Mesendoderm (in vitro differentiated cells): ENCODE measurements at regions not wholly inside any gene's neighbourhood (a gene's known extent, or its start where the extent isn't known, plus 50 kb on each side); places are given as distances from the start of the nearest gene placed in this dataset.
"Not testable (repeated sequence)": the region's sequence is repeated elsewhere in the genome, so short reads cannot be mapped to it uniquely, and the experiment has no call there.

ENCODE experiments used
- DNase-seq: peaks from one replicate; pipeline ENCODE4 v3.0.0; 2013
- H2AK5ac ChIP-seq: 2 replicates; pipeline ENCODE4 v1.6.1; 2013; ENCODE audit warnings: low read length, inconsistent platforms
- H2BK120ac ChIP-seq: 2 replicates; pipeline ENCODE4 v1.6.1; 2013; ENCODE audit warnings: low read depth, mild to moderate bottlenecking, low read length, moderate library complexity, mixed read lengths
- H2BK15ac ChIP-seq: replicated peaks from 2 replicates; pipeline ENCODE4 v1.6.1; 2013; ENCODE audit warnings: low read depth, mild to moderate bottlenecking, moderate library complexity
- H2BK5ac ChIP-seq: 2 replicates; pipeline ENCODE4 v1.6.1; 2013; ENCODE audit warnings: low read length, inconsistent platforms
- H3K18ac ChIP-seq: 2 replicates; pipeline ENCODE4 v1.6.1; 2013; ENCODE audit warnings: mild to moderate bottlenecking, low read length, mixed read lengths
- H3K23ac ChIP-seq: one replicate; pipeline ENCODE4 v1.6.1; 2013; ENCODE audit warnings: low read length
- H3K27ac ChIP-seq: 2 replicates; pipeline ENCODE4 v1.5.1; 2013; ENCODE audit warnings: low read depth, mild to moderate bottlenecking, inconsistent platforms, low read length, moderate library complexity
- H3K27me3 ChIP-seq: 2 replicates; pipeline ENCODE4 v1.6.1; 2013; ENCODE audit warnings: low read length, control low read depth, mild to moderate bottlenecking, inconsistent platforms; ENCODE audit not compliant: insufficient read depth, poor library complexity
- H3K36me3 ChIP-seq: 2 replicates; pipeline ENCODE4 v1.6.1; 2013; ENCODE audit warnings: low read length, inconsistent platforms; ENCODE audit not compliant: control insufficient read depth, insufficient read depth
- H3K4ac ChIP-seq: one replicate; pipeline ENCODE4 v1.6.1; 2013; ENCODE audit warnings: low read depth, mild to moderate bottlenecking, low read length, moderate library complexity
- H3K4me1 ChIP-seq: 2 replicates; pipeline ENCODE4 v1.6.1; 2013; ENCODE audit warnings: low read depth, low read length, inconsistent platforms; ENCODE audit not compliant: control insufficient read depth
- H3K4me2 ChIP-seq: 2 replicates; pipeline ENCODE4 v1.6.1; 2013; ENCODE audit warnings: low read length
- H3K4me3 ChIP-seq: 2 replicates; pipeline ENCODE4 v1.5.1; 2013; ENCODE audit warnings: mild to moderate bottlenecking, low read length
- H3K56ac ChIP-seq: one replicate; pipeline ENCODE4 v1.6.1; 2013; ENCODE audit warnings: low read length
- H3K79me1 ChIP-seq: 2 replicates; pipeline ENCODE4 v1.6.1; 2013; ENCODE audit warnings: low read length, inconsistent platforms
- H3K79me2 ChIP-seq: 2 replicates; pipeline ENCODE4 v1.6.1; 2013; ENCODE audit warnings: mild to moderate bottlenecking, low read length; ENCODE audit not compliant: control insufficient read depth, insufficient read depth
- H3K9ac ChIP-seq: 2 replicates; pipeline ENCODE4 v1.6.1; 2013; ENCODE audit warnings: low read length, inconsistent platforms
- H4K5ac ChIP-seq: one replicate; pipeline ENCODE4 v1.6.1; 2013; ENCODE audit warnings: low read length
- H4K8ac ChIP-seq: one replicate; pipeline ENCODE4 v1.6.1; 2013; ENCODE audit warnings: low read depth, mild to moderate bottlenecking, control low read depth, low read length, moderate library complexity
- WGBS: extraction: QIAGEN DNeasy Blood & Tissue Kit; methylation state at CpG from one replicate; pipeline ENCODE4 v1.1.7; 2013; ENCODE audit warnings: low lambda C conversion rate, missing lambda C conversion rate; ENCODE audit not compliant: insufficient coverage; ENCODE audit errors: extremely low coverage; 5-methylcytosine and 5-hydroxymethylcytosine counted together

DNA sequence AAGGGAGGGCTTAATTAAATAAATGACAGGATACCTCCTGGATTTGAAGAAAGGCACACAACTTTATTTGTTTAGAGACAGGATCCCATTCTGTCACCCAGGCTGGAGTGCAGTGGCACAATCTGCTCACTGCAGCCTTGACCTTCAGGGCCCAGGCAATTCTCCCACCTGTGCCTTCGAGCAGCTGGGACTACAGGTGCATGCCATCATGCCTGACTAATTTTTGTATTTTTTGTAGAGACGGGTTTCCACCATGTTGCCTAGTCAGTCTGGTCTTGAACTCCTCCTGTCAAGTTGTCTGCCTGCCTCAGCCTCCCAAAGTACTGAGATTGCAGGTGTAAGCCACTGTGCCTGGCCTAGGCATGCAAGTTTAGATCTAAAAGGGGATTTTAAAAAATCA lies 272.7 kb upstream of the MBL2 start:
- Histone ChIP-seq H2BK120ac (no peak overlapping the region), H3K4ac (no peak overlapping the region), H3K4me1 (no peaks in the 10 kb centered on the region), H2AK5ac (no peak overlapping the region), H4K5ac (no peak overlapping the region), H4K8ac (no peak overlapping the region), H3K79me1 (no peaks in the 10 kb centered on the region), H3K9ac (no peak overlapping the region), H3K56ac (no peak overlapping the region), H3K36me3 (no peaks in the 10 kb centered on the region), H3K23ac (no peak overlapping the region), H2BK15ac (no peak overlapping the region), H3K79me2 (no peaks in the 10 kb centered on the region), H2BK5ac (no peak overlapping the region), H3K18ac (no peak overlapping the region), H3K27me3 (no peaks in the 10 kb centered on the region), H3K27ac (no peak overlapping the region), H3K4me2 (no peak overlapping the region), H3K4me3 (no peak overlapping the region)
- no peak for DNase-seq
- no CpG with 5 or more reads among the region's 2 CpGs for WGBS

DNA sequence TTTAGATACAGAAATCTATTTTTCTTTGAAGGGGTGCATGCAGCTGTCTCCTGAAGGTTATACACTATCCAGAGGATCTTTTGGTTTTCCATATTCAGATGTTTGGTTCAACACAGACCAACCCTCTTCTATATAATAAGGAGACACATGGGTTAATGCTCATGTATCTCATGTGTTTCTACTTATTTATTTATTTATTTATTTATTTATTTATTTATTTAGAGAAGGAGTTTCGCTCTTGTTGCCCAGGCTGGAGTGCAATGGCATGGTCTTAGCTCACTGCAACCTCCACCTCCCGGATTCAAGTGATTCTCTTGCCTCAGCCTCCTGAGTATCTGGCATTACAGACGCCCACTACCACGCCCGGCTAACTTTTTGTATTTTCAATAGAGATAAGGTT lies 263.2 kb upstream of the MBL2 start:
- not testable (repeated sequence) for H2BK120ac ChIP-seq, H3K4me3 ChIP-seq, H2BK5ac ChIP-seq, H3K36me3 ChIP-seq, H3K79me2 ChIP-seq, DNase-seq, H3K27ac ChIP-seq, H3K23ac ChIP-seq, H3K56ac ChIP-seq, H3K79me1 ChIP-seq, H4K8ac ChIP-seq, H2AK5ac ChIP-seq, H3K4me1 ChIP-seq, H3K18ac ChIP-seq, H4K5ac ChIP-seq, H3K27me3 ChIP-seq, H2BK15ac ChIP-seq, H3K4me2 ChIP-seq, H3K9ac ChIP-seq, H3K4ac ChIP-seq
- no CpG with 5 or more reads among the region's 5 CpGs for WGBS

DNA sequence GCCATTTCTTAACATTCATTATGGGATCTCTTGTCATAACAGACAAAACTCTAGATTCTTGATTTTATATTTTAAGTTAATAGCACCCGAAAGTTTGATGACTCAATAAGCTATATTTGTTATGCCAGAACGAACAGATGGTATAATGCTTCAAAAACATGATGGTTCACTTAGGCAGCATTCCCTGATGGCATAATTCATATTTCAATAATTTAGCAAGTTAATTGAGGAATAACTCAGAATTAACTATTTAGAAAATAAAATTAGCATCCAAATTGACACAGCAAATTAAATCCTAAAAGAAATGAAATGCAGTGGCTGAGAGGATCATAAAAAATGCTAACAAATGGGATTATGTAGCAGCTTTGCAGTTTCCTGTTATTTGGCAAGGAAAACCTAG lies 260.8 kb upstream of the MBL2 start:
- Histone ChIP-seq H3K9ac (no peak overlapping the region), H3K27me3 (no peaks in the 10 kb centered on the region), H2BK5ac (no peak overlapping the region), H3K23ac (no peak overlapping the region), H3K36me3 (no peaks in the 10 kb centered on the region), H3K4ac (no peak overlapping the region), H2AK5ac (no peak overlapping the region), H3K79me2 (no peaks in the 10 kb centered on the region), H3K56ac (no peak overlapping the region), H4K8ac (no peak overlapping the region), H3K4me1 (peaks cover 4% of the 10 kb centered on the region), H3K79me1 (no peaks in the 10 kb centered on the region), H4K5ac (no peak overlapping the region), H2BK120ac (no peak overlapping the region), H3K4me2 (no peak overlapping the region), H2BK15ac (no peak overlapping the region), H3K18ac (no peak overlapping the region), H3K4me3 (no peak overlapping the region), H3K27ac (no peak overlapping the region)
- WGBS, result no CpG with 5 or more reads among the region's 2 CpGs
- no peak for DNase-seq

DNA sequence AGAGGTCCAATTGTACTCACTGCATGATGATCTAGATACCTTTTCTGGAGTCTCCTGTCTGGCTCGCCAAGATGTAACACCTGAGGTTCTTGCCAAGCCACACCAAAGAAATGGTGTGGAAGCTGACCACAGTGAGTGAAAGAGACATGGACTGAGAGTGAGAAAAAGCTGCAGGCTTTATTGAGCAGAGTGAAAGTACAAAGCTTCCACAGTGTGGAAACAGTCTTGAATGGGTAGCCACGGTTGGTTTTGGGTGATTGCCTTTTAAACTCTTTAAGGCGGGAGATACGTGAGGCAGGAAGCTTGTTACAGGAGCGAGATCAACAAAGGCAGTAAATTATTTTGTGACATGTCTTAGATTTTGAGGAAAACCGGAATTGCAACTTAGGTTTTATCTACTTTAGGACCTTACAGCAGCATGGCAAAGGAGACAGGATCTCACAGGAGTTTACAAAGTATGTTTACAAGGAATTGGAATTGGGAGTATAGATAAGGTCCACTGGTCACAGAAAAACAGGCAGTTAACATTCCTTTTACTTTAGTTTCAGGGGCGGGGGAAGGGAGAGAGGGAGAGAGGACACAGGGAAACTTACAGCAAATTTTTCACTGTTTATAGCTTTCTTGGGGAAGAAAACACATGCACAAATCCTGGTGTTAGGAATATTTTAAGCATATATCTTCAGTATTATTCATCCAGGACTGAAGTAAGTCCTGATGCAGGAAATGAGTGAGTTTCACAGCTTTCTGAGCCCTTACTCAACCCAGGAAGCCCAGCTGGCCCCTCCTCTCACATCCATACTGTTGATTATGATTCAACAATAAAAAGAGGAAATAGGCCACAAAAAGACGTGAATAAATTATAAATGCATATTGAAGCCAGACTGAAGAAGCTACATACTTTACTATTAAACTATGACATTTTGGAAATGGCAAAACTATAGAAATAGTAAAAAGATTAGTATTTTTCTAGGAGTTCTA lies 257.6 kb upstream of the MBL2 start:
- H3K27me3 ChIP-seq, H3K9ac ChIP-seq, H2AK5ac ChIP-seq, H3K4me2 ChIP-seq, H4K8ac ChIP-seq, H3K79me1 ChIP-seq, H3K4me1 ChIP-seq, H2BK15ac ChIP-seq, H3K4me3 ChIP-seq, H3K36me3 ChIP-seq, H3K79me2 ChIP-seq, H4K5ac ChIP-seq, H3K23ac ChIP-seq: not testable (repeated sequence)
- WGBS, result no CpG with 5 or more reads among the region's 8 CpGs
- H3K18ac ChIP-seq, result peak overlapping the region; percentile 97
- H2BK120ac ChIP-seq, result peak overlapping the region; percentile 90
- peak; percentile 71 for DNase-seq
- peak overlapping the region; percentile 61 for H3K56ac ChIP-seq
- peak overlapping the region; percentile 38 for H2BK5ac ChIP-seq
- H3K4ac ChIP-seq, result peak overlapping the region; percentile 45
- peak overlapping the region; percentile 25 for H3K27ac ChIP-seq

DNA sequence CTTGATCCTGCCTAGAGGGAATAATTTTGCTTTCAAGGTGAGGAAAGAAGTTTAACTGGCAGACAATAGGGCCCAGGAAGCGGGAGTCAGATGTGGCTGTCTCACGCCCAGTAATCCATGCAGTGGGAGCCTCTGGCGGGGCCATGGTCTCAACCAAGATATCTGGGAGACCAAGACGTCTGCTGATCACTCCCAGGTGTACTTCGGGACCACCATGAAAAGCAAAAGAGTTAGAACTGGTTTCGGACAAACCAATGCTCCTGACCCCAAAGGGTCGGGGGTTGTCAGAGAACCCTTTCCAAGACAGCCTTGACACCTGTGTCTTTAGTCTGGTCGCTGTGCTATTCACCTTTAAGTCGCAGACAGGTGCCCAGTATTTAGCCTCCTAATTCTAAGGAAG lies 256.9 kb upstream of the MBL2 start:
- no peak overlapping the region for H3K4me3 ChIP-seq
- no peak overlapping the region for H3K56ac ChIP-seq
- WGBS, result no CpG with 5 or more reads among the region's 9 CpGs
- H3K4me1 ChIP-seq, result peaks cover 4% of the 10 kb centered on the region
- no peak overlapping the region for H3K4me2 ChIP-seq
- no peaks in the 10 kb centered on the region for H3K79me2 ChIP-seq
- peak overlapping the region; percentile 90 for H2BK120ac ChIP-seq
- H3K4ac ChIP-seq, result peak overlapping the region; percentile 83
- H2AK5ac ChIP-seq, result no peak overlapping the region
- H3K18ac ChIP-seq, result peak overlapping the region; percentile 97
- no peaks in the 10 kb centered on the region for H3K79me1 ChIP-seq
- no peak overlapping the region for H4K8ac ChIP-seq
- peak overlapping the region; percentile 59 for H2BK15ac ChIP-seq
- H3K27ac ChIP-seq, result peak overlapping the region; percentile 25
- H2BK5ac ChIP-seq, result no peak overlapping the region
- H3K36me3 ChIP-seq, result no peaks in the 10 kb centered on the region
- H3K23ac ChIP-seq, result no peak overlapping the region
- H3K9ac ChIP-seq, result no peak overlapping the region
- peak; percentile 11 for DNase-seq
- H4K5ac ChIP-seq, result no peak overlapping the region
- H3K27me3 ChIP-seq, result no peaks in the 10 kb centered on the region
